Activated CD8-positive, alpha-beta memory T cell treated with anti-CD3 and anti-CD28 coated beads, Interleukin-2, amount 50 U/mL, for 24 hours (primary cell): ENCODE measurements at regions not wholly inside any gene's neighbourhood (a gene's known extent, or its start where the extent isn't known, plus 50 kb on each side); places are given as distances from the start of the nearest gene placed in this dataset.
"Not testable (repeated sequence)": the region's sequence is repeated elsewhere in the genome, so short reads cannot be mapped to it uniquely, and the experiment has no call there.

Experiments
- DNase-seq: peaks from one replicate; pipeline ENCODE4 v3.0.0-alpha.2; 2020; ENCODE audit errors: extremely low read depth

DNA sequence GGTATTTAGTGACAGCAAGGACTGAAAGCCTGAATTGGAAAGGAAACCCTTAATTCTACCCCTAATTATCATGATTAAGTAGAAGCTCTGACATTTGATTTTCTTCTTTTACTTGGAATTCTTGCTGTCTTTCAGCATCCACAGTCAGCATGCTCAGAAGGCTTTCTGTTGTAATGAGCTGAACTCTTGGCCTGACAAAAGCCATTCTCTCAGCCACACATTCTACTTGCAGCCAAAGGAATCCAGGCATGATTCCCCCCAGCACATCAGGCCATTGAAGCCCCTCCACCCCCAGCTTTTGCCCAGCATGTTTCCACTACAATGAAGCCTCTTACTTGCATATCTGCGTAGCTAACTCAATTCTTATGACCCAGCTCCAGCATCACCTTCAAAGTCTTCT lies 94.3 kb upstream of the FRMD4A start:
- DNase-seq = no peak

DNA sequence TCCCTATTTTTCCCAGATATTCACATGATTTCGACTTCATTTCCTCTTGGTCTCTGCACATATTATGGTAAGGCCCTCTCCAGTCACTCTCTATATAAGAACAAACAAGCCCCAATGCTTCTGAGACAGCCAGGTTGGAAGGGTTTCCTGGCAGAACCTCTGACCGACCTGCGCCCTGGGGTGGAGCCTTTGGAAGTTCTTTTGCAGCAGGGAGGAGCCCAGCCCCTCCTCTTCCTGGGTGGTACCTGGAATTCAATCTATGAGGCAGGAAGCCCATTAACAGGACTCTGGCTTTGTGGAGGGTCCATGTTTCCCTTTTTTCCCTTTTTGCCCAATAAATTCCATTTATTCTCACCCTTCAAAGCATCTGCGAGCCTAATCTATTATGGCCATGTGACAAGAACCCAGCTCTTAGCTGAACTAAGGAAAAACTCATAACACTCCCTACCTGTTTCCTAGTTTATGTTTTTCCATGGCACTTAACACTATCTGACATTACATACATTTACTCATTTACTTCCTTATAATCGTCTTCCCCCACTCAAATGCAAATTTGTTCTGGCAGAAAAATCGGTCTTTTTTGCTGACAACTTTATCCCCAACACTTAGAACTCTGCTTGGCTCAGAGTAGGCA lies 92.5 kb upstream of the FRMD4A start:
- DNase-seq = no peak

DNA sequence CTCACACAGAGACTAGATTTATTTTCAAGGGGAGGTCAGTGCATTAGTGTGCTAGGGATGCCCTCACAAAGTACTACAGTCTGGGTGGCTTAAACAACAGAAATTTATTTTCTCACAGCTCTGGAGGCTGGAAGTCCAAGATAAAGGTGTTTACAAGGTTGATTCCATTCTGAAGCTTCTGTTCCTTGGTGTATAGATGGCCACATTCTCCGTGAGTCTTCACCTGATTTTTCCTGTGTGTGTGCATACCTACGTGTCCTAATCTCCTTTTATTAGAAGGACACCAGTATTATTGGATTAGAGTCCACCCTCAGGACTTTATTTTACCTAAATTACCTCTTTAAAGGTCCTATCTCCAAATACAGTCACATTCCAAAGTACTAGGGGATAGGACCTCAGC lies 91.7 kb upstream of the FRMD4A start:
- DNase-seq = no peak

DNA sequence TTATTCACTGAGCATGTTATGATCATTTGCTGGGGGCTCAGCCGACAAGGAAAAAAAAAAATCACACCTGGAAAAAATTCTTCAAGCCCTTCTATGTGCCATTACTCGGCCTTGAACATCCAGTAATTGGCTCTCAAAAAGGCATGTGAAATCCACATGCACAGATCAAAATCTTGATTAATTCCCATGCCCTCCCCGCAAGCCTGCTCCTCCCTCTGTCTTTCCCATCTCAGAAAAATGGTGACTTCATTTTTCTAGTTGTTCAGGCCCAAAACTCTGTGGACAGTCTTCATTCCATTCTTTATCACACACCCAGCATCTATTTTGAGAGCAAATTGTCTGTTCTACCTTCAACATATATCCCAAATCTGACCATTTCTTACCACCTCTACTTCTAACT lies 91.2 kb upstream of the FRMD4A start:
- no peak for DNase-seq

DNA sequence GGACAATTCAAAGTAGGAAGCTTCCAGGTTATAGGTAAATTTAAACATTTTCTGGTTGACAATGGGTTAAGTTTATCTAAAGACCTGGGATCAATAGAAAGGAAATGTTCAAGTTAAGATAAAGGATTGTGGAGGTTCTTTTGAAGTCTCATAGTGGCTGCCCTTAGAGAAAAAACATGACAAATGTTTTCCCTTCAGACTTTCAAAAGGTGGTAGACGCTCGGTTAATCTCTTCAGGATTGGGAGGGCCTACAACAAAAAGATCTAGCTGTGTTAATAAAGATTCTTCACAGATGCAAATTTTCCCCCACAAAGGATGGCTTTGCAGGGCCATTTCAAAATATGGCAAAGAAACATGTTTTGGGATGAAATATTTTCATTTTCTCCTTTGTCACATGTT lies 86.6 kb upstream of the FRMD4A start:
- DNase-seq = not testable (repeated sequence)

DNA sequence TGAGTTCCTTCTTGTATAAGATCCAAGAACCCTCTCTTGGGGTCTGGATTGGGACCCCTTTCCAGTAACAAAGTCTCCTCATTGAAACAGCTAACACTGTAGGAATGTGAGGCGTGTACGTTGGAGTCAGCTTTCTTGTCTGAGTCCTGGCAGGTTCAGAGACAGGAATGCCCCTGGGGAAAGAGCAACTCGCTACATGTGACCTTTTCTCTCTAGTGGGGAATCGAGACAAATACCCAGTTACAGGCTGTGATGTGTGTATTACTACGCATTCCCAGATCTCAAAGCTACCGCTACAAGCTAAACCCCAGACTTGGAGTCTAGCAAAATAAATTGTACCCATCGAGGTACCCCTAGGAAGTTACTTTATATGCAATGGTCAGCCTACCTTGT lies 85.6 kb upstream of the FRMD4A start:
- DNase-seq = no peak

DNA sequence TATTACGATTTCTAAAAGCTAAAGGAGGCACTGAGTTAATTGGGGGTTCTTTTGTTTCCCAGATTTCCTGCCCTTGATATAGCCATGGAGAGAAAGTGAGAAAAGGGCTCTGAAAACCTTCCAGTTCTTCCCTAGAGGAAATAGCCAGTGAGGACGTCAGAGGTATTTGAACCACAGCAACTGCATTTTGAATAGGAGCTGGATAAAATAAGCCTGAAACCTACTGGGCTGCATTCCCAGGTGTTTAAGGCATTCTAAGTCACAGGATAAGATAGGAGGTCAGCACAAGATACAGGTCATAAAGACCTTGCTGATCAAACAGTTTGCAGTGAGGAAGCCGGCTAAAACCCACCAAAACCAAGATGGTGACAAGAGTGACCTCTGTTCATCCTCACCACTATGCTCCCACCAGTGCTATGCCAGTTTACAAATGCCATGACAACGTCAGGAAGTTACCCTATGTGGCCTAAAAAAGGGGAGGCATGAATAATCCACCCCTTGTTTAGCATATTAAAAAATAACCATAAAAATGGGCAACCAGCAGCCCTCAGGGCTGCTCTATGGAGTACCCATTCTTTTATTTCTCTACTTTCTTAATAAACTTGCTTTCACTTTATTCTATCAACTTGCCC lies 85.1 kb upstream of the FRMD4A start:
- DNase-seq = no peak

DNA sequence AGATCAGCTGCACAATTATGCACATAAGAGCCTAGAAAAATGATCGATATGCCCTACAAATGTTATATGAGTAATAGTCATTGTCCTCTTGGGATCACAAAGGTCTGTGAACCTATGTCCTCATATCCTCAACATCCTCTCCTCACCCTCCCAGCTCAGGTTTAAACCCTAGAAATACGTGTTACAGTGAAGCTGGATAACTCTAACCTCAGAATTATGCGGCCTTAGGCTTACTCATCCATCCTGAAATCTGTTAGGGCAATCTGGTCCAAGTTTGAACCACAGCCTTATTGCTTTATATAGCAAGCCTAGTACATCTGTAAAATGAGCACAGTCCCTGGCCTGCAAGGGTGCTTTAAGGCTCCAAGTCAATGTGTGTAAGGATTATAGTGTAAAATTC lies 84.2 kb upstream of the FRMD4A start:
- no peak for DNase-seq

DNA sequence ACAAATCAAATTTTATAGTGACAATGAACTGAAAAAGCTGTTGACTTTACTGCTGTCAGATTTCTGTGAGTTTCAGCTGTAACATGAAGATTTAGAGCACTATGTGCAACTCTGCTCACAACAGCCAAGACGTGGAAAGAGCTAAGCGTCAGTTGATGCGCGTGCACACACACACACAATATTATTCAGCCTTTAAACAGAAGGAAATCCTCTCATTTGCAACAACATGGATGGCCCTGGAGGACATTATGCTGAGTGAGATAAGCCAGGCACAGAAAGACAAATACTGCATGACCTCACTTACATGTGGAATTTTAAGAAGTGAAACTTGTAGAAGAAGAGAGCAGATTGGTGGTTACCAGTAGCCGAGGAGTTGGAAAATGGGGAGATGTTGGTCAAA lies 82.8 kb upstream of the FRMD4A start:
- no peak for DNase-seq

DNA sequence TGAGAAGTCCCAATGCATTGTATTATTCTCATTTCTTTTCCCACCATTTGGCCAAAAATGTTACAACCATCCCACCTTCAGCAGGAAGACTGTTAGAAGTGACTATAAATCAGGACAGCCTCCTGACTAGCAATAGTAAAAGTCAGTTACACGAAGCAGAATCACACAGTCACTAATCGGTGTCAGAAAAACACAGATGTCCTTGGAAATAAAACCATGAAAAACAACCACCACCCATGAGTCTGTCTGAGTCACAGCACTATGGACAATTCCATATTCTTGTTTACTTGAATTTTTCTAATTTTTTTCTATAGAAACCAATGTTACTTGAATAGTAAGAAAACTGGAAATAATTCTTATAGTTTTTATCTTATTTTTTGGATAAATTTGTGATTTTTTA lies 81.9 kb upstream of the FRMD4A start:
- DNase-seq = no peak

DNA sequence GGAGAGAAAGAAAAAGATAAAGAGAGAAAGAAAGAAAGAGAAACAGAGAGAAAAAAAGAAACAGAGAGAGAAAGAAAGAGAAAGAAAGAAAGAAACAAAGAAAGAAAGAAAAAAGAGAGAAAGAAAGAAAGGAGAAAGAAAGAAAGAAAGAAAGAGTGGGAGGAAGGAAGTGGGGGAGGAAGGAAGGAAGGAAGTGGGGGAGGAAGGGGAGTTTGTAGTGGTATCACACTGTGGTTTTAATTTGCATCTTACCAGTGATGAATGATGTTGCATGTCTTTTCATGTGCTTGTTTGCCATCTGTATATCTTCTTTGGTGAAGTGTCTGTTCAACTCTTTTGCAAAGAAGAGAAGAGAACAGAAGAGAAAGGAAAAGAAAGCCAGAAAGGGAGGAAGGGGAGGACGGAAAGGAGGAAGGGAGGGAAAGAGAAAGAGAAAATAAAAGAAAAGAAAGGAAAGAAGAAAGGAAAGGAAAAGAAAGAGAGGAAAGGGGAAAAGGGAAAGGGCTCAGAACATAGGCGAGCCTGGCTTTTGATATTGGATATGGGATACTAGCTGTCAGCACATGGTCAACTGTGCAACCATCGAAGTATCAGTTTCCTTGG lies 79.2 kb upstream of the FRMD4A start:
- DNase-seq = no peak

DNA sequence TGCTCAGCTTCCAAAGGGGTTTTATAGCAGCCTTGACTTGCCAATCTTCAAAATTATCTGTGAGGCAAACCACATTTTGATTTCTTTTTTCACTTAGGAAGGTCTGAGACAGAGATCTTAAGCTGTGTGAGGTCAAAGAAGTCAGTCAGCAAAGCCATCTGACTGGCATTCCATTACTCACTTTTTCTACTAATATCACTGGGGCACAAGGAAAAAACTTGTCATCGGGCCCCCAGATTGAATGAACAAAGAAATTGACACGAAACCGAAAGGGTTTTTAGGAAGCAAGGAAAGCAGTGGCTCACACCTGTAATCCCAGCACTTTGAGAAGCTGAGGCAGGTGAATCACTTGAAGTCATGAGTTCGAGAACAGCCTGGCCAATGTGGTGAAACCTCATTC lies 78.5 kb upstream of the FRMD4A start:
- peak; percentile 26 for DNase-seq

DNA sequence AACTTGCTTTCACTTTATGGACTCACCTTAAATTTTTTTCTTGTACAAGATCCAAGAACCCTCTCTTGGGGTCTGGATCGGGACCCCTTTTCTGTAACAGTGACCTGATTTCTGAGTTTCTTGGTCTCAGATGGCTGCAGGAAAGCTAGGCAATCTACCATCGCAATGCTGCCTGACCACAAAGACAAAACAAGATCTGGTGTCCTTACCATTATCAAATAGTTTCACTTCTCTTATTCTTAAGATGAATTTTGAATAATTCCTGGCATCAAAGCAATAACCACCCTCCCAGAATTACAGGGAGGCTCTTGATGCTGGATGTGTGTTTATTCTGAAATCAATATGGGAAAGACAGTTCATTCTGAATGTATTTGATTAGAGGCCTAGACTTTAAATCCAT lies 77.4 kb upstream of the FRMD4A start:
- DNase-seq = no peak

DNA sequence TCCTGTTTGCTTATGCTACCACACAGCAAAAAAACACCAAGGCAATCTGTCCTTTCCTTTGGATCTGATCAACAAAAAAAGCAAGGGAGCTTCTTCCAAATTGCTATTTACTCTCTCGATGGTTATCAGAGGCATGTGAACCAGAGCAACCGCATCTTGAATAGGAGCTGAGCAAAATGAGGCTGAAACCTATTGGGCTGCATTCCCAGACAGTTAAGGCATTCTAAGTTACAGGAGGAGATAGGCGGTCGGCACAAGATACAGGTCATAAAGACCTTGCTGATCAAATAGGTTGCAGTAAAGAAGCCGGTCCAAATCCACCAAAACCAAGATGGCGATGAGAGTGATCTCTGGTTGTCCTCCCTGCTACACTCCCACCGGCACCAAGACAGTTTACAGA lies 76.8 kb upstream of the FRMD4A start:
- DNase-seq = no peak

DNA sequence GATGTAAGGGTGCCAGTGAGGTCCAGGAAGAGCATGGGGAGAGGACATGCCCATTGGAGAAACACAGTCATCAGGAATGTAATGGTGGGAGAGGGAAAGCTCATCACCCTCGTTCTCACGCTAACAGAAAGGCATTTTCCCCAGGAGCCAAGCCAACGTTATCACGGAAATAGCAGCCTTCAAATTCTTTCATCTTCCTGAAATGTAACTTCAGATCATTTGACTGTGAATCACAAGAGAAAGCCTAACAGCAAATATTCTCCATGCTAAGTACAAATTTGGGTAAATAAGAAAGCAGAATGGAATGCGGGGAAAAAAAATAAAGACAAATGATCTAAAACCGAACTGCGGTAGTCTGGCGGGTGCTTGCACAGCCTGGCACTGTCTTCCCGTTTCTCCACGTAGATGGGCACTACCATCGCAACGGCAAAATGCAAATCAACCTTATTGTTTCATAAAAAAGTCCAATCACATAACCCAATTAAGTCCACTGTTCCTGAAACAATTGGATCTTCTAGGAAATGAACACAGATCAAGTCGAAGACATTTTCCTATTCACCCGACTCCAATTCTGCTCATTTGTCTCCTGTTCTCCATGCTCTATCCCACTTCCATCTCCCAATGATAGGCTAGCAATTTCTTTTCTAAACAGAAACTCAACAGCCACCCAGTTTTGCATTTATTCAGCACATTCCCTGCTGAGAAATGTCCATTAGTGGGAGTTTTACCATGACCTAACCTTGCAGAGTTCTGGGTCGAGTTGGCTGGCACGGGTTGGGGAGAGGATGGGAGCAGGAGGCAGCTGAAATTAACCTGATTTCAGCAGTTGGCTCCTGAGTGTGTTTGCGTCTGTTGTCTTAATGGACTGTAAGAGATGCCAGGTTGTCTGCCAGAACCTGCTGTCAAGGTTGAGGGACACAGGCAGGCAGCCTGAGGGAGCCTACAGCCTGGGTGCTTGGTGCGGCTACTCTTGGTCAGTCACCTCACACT lies 74.6 kb upstream of the FRMD4A start:
- no peak for DNase-seq

DNA sequence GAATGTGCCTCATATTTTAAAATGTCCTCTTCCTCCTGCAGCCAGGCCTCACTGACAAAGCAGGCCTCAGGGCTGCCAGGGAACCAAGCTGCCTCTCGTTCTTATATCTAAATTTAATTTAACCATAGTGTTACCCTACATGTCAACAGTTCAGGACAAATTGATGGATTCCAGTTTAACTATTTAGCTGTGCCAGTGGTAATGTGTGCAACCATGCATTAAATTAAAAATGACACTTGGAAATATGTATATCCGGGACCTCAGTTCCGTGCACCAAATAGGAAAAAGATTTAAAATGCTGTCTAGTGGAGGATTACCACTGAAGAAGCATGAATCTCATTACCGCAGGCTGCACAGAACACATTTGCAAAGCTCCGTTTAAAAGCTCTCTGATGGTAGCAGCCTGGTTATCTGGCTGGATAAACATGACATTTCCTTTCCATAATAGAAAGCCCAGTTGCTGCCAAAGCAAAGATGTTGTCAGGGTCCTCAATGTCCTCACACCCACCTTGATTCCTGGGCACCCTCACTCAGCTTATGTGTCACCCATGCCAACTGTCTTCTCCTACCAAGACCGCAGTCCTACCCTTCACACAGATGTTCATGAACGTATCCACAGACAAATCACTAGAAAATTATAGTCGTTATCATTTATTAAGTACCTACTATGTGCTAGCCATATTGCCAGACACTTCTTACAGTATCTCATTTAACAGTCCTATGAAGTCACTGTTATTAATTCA lies 73.3 kb upstream of the FRMD4A start:
- no peak for DNase-seq

DNA sequence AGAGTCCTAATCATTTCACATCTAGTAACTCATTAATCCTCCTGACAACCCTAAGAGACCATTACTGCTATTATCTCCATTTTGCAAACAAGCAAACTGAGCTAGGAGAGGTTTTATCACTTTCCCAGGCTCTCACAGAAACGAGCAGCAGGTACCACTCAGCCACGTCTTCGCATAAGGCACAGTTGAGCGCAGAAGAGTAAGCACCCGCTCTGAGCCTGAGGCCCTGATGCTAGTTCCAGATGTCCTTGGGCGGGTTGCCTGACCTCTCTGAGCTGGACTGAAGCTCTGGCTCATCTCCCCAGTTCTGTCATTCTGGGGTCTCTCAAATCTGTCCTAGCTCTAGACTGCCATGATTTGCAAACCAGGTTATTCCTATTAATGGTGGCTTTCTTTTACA lies 72.6 kb upstream of the FRMD4A start:
- no peak for DNase-seq

DNA sequence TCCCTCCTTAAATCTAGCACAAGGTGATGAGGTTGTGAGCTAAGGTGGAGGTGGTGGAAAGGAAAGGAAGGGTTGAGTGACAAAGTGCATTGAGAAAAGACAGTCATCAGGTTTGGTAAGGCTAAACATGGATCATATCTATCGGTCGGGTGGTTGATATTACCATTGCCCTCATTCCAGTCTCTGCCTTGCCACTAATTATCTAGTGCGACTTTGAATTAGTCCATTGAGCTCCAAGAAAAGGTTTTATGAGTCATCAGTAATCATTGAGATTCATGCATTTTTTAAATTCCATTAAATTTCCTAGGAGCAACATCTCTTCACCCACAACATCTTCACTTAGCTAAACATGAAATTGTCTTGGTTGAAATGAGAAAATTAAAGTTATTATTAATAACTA lies 68.9 kb upstream of the FRMD4A start:
- no peak for DNase-seq

DNA sequence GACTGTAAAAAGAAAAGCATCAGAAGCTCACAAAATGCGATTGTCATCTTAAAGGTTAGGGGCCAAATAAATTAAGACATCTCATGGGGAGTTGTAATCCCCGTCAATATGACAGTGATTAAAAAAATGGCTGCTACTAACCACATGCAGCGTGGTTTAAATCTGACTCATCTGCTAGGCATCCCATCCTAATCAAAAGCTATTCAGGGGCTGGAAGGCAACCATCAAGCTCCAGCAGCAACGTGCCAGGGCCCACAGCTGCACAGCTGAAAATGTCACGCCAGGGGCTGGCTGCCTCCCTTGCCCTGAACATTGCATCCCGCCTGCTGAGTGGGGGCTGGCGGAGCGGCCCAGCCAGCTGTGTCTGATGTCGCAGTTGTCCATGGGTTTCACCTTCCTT lies 66.3 kb upstream of the FRMD4A start:
- DNase-seq = no peak

DNA sequence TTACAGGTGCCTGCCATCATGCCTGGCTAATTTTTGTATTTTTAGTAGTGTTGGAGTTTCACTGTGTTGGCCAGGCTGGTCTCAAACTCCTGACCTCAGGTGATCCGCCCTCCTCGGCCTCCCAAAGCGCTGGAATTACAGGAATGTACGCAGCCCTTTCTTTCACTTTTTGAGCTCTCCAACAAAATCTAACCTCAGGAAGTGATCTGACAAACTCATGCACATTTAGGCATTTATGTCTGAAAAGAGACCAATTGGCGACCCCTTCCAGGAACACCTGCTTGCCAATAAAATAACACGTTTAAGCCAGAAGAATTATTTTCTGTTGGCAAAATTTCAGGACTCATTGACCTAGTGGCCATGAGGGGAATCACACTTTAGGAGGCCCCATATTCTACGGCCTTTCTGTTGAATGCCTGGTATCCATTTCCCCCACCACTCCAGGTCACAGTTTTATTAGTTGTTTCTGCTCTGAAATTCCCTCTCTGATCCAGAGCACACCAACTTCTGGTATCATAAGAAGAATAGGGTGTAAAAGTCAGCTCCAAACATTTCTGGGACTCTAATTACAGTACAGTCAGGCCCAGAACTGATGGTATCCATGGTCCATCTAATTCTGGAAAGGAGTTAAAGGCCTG lies 65.8 kb upstream of the FRMD4A start:
- DNase-seq = no peak

DNA sequence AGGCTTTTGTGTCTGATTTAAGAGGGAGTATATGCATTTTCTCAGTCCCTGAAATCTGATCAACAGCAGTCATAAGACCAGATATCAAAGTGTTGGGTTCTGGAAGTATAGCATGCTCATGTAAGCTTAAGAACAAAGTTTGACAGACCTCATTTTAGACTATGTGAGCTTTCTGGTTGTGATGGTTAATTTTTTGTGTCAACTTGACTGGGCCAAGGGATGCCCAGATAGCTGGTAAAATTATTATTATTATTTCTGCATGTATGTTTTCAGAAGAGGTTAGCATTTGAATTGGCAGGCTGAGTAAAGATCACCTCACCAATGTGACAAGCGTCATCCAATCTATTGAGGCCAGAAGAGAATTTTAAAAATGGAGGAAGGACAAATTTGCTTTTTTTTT lies 63.5 kb upstream of the FRMD4A start:
- no peak for DNase-seq
